ENCODE measurements at regions not wholly inside any gene's neighbourhood (a gene's known extent, or its start where the extent isn't known, plus 50 kb on each side); places are given as distances from the start of the nearest gene placed in this dataset.

- H3K36me3 ChIP-seq (ENCODE audit: control insufficient read depth, insufficient read depth, low read length): no peaks in the 10 kb centered on the region
- H3K4me3 Mint-ChIP-seq: no peak overlapping the region
- no peak overlapping the region for H3K27ac ChIP-seq (ENCODE audit: low read depth, low read length)
- H3K9ac ChIP-seq (ENCODE audit: extremely low read depth, low read length, poor library complexity, severe bottlenecking): no peak overlapping the region
- DNase-seq: no peak
- H3K27me3 Mint-ChIP-seq (ENCODE audit: insufficient read depth): peaks cover 10% of the 10 kb centered on the region
- no peaks in the 10 kb centered on the region for H3K36me3 Mint-ChIP-seq (ENCODE audit: low read depth)
- H3K4me1 Mint-ChIP-seq: no peaks in the 10 kb centered on the region
- WGBS, 2 experiments (ENCODE audit: insufficient coverage in 1 of 2, insufficient read length in 1 of 2): 87 to 96% methylated on average over 2 of the region's 2 CpGs
- H3K4me1 ChIP-seq (ENCODE audit: control insufficient read depth, insufficient read depth, low read length): no peaks in the 10 kb centered on the region
- no peak for TF ChIP-seq CTCF (conservative IDR thresholded peaks at IDR 0.05)
- H3K27ac Mint-ChIP-seq: no peak overlapping the region
- H3K9me3 Mint-ChIP-seq: no peaks in the 10 kb centered on the region
- no peak overlapping the region for H3K4me3 ChIP-seq (ENCODE audit: low read length)
- peaks cover 28% of the 10 kb centered on the region for H3K27me3 ChIP-seq (ENCODE audit: control insufficient read depth, insufficient read depth, low read length, poor library complexity, severe bottlenecking)
- no peaks in the 10 kb centered on the region for H3K9me3 ChIP-seq (ENCODE audit: control insufficient read depth, low read length)
Observed at GRCh38 chr18:44175891-44176290, 504.8 kb upstream of the SETBP1 start.

- Mint-ChIP-seq H3K36me3 (ENCODE audit: low read depth) (no peaks in the 10 kb centered on the region), H3K27me3 (ENCODE audit: insufficient read depth) (peaks cover 1% of the 10 kb centered on the region), H3K27ac (no peak overlapping the region), H3K4me3 (no peak overlapping the region), H3K4me1 (no peaks in the 10 kb centered on the region), H3K9me3 (no peaks in the 10 kb centered on the region)
- no peak overlapping the region for H3K9ac ChIP-seq (ENCODE audit: extremely low read depth, low read length, poor library complexity, severe bottlenecking)
- no peak for TF ChIP-seq CTCF (conservative IDR thresholded peaks at IDR 0.05)
- H3K4me3 ChIP-seq (ENCODE audit: low read length): no peak overlapping the region
- no peaks in the 10 kb centered on the region for H3K36me3 ChIP-seq (ENCODE audit: control insufficient read depth, insufficient read depth, low read length)
- H3K4me1 ChIP-seq (ENCODE audit: control insufficient read depth, insufficient read depth, low read length): no peaks in the 10 kb centered on the region
- H3K27me3 ChIP-seq (ENCODE audit: control insufficient read depth, insufficient read depth, low read length, poor library complexity, severe bottlenecking): peaks cover 2% of the 10 kb centered on the region
- no peak for DNase-seq
- H3K27ac ChIP-seq (ENCODE audit: low read depth, low read length): no peak overlapping the region
- WGBS, 2 experiments (ENCODE audit: insufficient coverage in 1 of 2, insufficient read length in 1 of 2): 93 to 100% methylated on average over 1 to 2 of the region's 2 CpGs
- no peaks in the 10 kb centered on the region for H3K9me3 ChIP-seq (ENCODE audit: control insufficient read depth, low read length)
Observed at GRCh38 chr18:44178476-44178875, 502.2 kb upstream of the SETBP1 start.

GRCh38 chr18:44179693-44180092 is 501.0 kb upstream of the SETBP1 start:
- H3K36me3 ChIP-seq (ENCODE audit: control insufficient read depth, insufficient read depth, low read length): no peaks in the 10 kb centered on the region
- H3K9ac ChIP-seq (ENCODE audit: extremely low read depth, low read length, poor library complexity, severe bottlenecking): no peak overlapping the region
- Mint-ChIP-seq H3K4me1 (no peaks in the 10 kb centered on the region), H3K27ac (no peak overlapping the region), H3K27me3 (ENCODE audit: insufficient read depth) (peaks cover 1% of the 10 kb centered on the region), H3K36me3 (ENCODE audit: low read depth) (no peaks in the 10 kb centered on the region), H3K4me3 (no peak overlapping the region), H3K9me3 (no peaks in the 10 kb centered on the region)
- H3K27me3 ChIP-seq (ENCODE audit: control insufficient read depth, insufficient read depth, low read length, poor library complexity, severe bottlenecking): no peaks in the 10 kb centered on the region
- no peak overlapping the region for H3K4me3 ChIP-seq (ENCODE audit: low read length)
- 100% methylated on average over 9 of the region's 10 CpGs; no CpG with 5 or more reads in 1 of the 2 experiments for WGBS, 2 experiments (ENCODE audit: insufficient coverage in 1 of 2, insufficient read length in 1 of 2)
- H3K4me1 ChIP-seq (ENCODE audit: control insufficient read depth, insufficient read depth, low read length): no peaks in the 10 kb centered on the region
- TF ChIP-seq CTCF (conservative IDR thresholded peaks at IDR 0.05): no peak
- no peak overlapping the region for H3K27ac ChIP-seq (ENCODE audit: low read depth, low read length)
- DNase-seq: no peak
- H3K9me3 ChIP-seq (ENCODE audit: control insufficient read depth, low read length): no peaks in the 10 kb centered on the region

All from endodermal cell (in vitro differentiated cells).